GM19463 (cell line): ENCODE measurements at regions not wholly inside any gene's neighbourhood (a gene's known extent, or its start where the extent isn't known, plus 50 kb on each side); places are given as distances from the start of the nearest gene placed in this dataset.
"Not testable (repeated sequence)": the region's sequence is repeated elsewhere in the genome, so short reads cannot be mapped to it uniquely, and the experiment has no call there.

Source experiments
- ATAC-seq: cut with Tn5 transposase; IDR thresholded peaks from one replicate; pipeline ENCODE4 v1.9.1; 2021; ENCODE audit warnings: mild to moderate bottlenecking, moderate library complexity; ENCODE audit not compliant: unreplicated experiment

DNA sequence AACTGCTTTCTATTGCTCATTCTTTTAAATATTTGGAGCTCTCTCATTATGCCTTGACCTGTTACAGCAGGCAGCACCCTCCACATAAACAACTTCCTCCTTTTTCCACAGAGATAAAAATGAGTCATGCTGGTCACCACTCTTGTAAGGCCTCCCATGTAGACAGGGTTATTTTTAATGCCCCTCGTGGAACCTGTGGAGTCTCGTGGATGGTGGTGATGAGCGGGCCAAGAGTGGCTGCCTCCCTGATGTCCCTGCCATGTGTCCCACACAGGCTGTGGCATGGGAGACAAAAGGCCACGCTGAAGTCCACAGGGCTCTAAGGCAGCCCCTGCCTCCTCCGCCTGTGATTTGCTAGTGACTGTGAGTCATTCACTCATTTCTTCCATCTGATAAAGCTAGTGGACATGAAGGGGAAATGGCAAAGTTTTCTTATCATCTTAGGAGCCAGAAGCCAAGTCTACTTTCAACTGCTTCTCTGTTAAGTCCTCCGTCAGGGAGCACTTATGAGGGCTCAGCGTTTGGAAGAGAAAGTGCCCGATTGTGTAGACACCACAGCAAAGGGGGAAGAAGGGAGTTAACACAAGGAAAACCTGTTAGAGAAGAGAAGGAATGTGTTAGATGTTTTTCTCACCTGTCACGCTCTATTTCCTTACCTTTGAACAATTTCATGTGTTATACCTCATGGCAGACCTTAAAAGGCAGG, 121.6 kb upstream of the FAT1 start:
- no peak for ATAC-seq

DNA sequence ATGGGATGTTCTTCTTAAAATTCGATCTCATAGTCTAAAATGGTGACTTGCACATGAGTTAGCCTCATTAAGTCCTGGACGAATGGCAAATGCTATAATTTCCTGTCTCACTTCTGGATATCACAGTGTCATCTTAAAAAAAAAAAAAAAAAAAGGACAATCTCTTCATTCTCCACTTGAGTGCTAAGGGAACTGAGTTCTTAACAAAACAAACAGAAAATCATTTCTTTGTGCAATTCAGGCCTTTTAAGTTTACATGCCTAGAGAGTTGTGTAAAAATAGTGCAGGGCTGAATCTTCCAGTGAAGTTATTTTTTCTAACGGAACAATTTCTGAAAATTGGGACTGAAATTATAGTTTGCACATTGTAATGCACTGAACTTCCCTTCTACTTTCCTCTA, 122.8 kb upstream of the FAT1 start:
- ATAC-seq: no peak

DNA sequence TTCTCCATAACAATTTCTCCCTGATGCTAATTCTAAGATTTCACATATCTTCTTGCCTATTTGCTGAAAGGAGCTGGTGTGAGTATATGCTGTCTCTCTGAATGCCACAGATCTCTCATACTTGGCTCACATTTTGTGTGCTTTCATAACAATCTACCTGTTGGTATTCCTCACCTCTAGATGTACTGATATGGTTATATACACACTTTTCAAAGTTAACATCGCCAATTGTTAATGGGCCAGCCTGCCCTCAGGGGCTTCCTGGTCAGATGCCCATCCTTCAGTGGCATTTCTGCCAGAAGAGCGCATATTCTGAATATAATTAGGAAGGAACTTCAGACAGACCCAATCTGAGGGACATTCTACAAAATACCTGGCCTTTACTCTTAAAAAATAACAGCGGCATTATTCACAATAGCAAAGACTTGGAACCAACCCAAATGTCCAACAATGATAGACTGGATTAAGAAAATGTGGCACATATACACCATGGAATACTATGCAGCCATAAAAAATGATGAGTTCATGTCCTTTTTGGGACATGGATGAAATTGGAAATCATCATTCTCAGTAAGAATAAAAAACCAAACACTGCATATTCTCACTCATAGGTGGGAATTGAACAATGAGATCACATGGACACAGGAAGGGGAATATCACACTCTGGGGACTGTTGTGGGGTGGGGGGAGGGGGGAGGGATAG, 123.9 kb upstream of the FAT1 start:
- ATAC-seq: not testable (repeated sequence)

DNA sequence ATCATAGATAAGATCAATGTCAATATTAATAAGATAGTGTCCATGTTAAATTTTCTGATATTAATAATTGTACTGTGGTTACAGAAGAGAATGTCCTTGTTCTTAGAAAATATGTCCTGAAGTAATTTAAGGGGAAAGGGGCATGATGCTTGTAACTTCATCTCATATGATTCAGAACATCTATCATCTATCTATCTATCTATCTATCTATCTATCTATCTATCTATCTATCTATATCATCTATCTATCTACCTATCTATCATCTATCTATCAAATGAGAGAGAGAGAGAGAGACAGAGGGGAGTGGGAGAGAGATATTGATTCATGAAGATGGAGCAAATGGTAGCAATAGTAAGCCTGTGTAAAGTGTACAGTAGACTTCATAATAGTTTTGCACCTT, 124.8 kb upstream of the FAT1 start:
- ATAC-seq: no peak

DNA sequence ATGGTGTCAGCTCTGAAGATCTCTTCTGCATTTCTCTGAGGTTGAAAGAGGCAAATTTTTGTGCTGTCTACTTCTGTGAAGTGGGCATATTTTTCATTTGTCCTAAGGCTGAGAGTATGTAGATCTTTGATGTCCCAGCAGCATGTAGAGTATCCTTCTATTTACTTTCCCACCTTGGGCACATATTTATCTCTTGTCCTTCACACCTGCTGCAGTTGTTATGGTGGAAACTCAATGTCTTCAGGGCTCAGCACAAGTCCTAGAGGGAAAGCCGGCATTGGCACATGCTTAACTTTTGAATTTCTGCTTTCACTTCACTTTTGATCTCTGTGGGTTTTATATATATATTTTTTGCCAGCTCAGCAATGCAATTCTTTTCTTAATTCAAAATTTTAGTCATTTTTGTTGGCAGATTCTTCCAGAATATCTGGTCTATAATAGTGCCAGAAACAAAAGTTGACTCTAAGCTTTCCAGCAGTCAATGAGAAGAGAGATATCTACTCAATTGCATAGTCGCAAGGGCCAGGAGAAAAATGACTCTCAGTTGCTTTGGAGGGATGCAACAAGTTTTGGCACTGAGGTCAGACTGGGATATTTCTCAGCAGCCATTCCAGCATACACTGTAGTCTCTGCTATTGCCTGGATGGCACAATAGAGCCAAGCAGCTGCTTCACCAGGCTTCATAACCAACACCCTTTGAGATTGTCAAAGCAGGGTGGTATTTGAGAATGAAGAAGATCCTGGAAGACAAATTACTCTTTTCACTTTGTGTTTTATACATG, 127.8 kb upstream of the FAT1 start:
- ATAC-seq: no peak

DNA sequence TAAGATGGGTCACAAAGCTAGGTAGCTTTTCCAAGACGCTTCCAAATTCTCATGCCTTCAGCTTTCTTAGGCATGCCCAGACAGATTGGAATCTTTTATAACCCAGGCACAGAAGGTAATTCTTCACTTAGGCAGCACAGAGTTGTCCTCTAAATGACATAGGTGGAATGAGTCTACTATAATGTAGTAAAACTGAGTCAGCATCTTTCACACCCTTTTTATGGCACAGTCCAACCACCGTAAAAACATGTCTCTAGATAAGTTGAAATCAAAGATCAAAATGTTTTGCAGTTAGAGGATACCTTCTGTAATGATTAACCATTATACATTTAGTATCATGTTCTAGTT, 128.4 kb upstream of the FAT1 start:
- ATAC-seq: no peak

DNA sequence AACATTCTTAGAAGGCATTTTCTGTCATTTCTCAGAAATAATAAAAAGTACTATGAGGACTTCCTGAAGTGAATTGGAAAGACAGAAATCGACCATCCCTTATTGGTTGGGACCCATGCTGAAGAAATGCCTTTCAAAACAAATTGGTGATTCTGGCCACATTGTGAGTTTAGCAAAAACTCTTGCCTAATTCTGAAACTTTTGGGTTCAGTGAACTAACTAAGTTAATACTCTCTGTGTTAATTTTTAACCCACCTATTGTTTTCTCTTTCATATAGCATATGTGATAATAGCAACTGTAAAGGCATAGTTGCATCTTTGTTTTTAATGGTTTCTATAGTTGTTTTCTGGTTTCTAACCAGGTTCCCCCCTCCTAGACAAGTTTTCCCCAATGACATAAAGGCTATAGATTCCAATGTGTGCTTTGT, 129.3 kb upstream of the FAT1 start:
- ATAC-seq: peak; percentile 85

DNA sequence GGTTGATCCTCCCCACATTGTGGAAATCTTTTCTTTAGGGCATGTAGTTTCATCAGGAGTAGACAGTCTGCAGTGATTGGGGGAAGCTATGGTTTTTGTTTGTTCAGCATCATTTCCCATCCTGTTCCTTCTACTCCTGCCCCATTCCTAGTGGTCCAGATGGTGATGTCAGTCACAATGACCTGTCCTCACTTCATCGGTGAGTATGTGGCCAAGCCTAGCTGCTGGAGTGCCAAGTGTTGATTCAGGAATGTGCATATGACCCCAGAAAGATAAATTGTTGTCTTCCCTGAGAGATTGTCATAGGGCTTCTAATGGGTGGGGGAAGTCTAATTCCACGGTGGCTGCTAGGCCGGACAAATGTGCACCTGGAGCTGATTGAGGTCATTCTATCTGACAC, 130.6 kb upstream of the FAT1 start:
- ATAC-seq: no peak

DNA sequence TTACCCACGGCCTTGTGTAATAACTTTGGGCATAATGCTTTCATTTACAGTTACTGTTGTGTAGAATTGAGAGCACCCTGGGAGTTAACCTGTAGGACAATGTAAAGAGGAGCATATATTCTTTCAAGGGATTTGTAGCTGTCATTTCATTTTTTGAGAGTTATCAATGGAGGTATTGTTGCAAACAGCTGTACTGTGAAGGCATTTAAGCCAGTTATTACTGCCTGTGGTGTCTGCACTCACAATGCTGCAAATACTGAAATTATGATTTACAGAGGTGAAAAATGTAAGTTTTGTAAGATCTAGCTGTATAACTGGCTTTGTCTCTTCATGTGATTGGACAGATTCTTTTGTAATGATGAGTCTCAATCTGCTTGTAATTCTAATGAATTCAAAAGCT, 131.5 kb upstream of the FAT1 start:
- no peak for ATAC-seq

DNA sequence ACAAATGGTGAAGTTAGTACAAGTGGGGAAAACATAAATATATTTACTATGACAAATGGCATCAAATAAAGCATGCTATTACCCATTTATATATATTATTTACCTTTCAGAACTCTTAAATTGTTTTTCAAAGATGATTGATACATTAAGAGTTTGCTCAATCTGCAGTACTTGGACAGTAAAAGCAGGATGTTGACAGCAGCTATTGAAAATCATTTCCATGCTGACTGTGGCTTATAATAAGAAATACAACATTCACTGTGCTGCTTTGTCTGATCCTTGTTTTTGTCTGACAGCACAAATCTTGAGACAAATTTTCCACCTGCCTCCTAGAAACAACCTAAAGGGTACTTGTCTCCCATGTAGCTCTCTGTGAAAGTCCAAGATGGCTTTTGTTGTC, 134.1 kb upstream of the FAT1 start:
- no peak for ATAC-seq

DNA sequence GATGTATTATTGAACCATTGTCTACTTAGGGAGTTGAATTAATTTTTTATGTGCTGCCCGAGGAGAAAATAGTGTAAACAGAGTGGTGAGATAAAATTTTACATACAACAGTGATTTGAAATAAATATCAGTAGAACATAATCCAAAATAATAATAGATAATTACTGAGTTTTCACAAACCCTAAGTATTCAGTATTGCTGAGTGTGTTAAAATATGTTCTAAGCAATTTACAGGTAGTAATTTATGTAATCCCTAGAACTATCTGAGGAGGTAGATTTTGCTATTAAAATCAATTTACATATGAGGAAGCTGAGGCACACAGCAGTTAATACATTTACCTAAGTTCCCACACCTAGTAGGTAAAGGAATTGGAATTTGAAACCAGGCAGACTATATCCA, 134.7 kb upstream of the FAT1 start:
- no peak for ATAC-seq

DNA sequence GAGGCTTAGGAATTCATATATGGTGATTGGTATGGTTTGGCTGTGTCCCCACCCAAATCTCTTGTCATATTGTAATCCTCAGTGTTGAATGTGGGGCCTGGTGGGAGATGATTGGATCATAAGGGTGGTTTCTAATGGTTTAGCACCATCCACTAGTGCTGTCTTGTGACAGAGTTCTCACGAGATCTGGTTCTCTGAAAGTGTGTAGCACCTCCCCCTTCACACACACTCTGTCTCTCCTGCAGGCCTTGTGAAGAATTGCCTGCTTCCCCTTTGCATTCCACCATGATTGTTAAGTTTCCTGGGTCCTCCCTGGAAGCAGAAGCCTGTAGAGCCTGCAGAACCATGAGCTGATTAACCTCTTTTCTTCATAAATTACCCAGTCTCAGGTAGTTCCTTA, 135.8 kb upstream of the FAT1 start:
- ATAC-seq: no peak

DNA sequence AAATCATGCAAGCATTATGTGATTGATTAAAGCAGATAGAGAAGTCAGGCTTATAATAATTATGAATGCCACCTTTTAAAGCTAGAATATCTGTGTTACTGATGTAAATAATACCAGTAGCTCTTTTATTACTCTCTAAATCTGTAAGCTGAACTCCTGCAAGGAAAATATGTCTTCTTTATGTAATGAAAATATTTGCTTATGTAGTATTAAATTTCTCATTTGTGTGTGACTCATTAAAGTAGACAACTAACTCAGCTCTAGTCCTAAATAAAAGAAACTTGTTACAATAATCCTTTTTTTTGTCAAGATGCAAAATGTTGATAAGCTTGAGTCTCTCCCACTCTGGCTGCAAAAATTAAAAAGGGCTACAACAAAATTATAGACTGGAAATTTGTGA, 137.7 kb upstream of the FAT1 start:
- no peak for ATAC-seq

DNA sequence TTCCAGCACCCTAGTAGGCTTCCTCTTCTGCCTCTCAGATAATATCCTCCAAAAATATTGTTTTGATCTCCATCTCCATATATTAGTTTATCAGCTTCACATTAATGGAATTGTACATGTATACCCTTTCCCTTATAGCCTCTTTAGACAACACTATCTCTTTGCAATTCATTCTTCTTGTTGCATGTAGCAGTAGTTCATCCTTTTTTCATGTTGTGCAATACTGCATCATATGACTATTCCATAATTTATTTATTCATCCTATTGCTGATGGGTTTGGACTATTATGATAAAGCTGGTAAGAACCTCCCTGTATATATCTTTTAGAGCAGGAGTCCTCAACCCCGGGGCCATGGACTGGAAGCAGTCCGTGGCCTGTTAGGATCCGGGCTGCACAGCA, 148.2 kb upstream of the FAT1 start:
- ATAC-seq: no peak

DNA sequence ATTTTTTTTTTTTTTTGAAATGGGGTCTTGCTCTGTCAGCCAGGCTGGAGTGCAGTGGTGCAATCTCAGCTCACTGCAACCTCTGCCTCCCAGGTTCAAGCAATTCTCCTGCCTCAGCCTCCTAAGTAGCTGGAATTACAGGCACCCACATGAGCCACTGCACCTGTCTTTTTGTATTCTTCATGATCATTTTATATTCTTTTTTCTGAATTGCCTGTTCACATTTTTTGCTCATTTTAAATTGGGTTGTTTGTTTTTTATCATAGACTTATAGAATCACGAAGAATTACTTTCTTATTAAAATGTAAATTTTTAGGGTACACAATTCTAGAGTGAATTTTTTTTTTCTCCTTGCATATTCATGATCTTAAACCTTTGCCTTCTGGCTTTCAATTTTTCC, 149.4 kb upstream of the FAT1 start:
- not testable (repeated sequence) for ATAC-seq

DNA sequence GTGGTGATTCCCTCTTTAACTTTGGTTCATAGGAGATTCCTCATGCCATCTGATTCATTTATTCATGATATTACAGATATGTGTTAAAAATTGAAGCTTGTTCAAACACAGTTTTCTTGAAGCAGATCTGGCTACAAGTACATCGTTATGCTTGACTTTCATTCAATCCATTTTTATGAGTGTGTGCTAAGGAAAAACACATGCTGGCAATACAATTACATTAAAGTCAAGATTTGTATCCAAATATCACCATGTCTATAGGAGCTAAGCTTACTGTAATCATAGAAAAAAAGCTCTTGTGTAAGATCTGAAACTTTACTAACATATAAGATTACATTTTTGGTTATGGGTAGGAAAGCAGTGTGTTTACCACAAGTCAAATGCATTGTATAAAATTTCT, 151.8 kb upstream of the FAT1 start:
- no peak for ATAC-seq

DNA sequence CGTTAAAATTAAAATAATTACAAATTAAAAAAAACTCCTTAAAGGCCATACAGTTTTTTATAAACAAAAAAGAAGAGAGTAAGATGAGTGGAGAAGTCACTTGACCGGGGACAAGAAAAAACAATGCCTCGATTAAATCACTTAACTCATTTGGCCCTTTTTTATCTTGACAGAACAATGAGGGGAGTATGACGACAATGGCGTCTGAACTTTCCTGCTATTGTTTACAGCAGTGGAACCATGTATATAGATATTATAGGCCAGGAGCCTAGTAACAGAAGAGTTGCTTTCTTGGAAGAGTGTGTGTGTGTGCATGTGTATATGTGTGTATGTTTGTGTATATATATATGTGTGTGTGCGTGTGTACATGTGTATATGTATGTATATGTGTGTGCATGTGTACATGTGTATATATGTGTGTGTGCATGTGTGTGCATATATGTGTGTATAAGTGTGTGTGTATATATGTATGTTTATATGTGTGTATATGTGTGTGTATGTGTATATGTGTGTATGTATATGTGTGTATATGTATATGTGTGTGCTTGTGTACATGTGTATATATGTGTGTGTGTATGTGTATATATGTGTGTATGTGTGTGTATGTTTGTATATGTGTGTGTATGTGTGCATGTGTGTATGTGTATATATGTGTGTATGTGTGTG, 153.4 kb upstream of the FAT1 start:
- ATAC-seq: no peak

DNA sequence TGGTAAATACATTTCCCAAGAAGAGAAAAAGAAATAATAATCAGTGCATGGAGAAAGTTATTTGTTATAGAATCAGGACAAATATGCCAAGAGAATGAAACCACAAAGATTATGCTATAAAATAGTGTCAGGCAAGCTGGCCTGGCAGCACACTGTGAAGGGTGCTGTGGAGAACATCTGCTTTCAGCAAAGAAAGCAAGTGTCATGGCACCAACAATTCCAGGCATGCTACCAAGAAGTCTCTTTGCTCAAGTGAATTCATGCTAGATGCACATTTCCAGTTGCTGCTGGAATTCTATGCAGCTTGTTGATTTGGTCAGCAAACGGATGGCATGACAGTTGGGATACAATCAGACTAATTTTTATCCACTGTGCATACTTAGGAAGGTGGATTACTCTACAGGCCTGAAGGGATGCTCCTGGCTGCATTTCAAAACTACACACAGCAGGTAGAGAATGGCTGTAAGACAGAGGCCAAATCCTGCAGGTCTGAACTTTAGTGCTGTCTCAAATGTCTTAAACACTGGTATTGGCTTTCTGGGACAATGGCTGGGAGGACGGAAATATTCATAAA, 154.6 kb upstream of the FAT1 start:
- ATAC-seq: no peak

DNA sequence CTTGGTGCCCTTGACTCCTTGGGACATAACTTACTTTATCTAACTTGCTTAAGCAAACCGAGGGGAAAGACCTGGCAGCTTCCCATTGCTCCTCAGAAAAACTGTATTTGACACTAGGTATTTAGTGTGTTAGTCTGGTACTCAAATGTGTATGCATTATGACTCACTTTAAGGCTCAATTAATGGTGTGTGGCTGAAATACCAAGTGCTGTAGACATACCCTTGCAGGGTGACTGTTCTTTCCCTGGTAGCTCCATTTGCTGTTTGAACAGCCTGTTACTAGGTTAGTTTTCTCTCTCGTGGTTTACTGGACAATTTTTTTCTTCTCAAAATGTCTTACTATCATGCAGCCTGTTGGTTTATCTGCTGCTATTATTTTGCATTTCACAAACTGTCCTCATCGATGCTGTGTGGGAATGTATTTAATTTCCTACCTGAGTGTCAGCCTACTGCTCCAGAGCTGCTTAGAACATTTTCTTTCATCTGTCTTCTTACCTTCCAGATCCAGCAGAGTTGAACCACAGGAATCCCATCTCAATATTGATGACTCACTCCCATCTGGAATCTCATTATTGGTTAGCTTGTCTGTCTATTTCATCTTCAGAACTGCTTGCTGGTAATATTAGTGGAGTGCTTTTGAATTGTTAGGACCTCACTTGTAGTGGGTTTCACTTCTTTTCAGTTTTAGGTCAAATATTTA, 158.0 kb upstream of the FAT1 start:
- no peak for ATAC-seq

DNA sequence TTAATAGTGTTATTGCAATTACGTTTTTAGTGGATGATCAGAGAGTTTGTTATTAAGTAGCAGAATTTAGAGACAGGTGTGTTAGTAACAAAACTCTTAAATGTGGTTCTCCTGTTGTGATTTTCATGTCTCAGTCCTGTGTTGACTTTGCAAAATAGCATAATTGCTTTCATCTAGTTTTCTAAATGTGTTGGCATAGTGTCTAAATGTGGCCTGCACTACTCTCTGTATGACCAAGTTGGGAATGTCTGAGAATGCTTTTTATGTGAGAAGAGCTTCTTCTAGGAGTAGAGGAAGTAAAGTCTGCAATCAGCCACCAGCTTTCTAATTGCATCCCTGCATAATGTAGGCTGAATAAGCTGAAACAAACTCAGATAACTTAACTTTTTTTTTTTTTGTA, 158.6 kb upstream of the FAT1 start:
- ATAC-seq: peak; percentile 70

DNA sequence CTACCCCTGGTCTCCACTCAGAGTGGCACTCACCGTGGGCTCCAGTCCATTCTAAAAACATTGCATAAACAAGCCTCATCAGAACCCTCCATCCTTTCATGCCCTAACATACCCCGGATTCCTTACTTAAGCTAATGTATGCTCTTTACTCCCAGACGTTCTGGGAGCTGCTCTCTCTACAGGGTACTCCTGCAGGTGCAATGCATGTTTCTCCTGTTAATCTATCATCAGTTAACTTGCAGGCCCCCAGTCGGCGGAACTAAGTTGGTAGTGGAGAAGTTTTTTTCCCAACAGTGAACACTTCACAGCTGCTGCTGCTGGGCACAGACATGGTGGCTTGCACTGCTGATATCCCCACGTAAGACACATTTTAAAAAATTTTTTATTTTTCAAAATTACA, 161.6 kb upstream of the FAT1 start:
- no peak for ATAC-seq
